Left ventricle myocardium inferior (tissue), 1 donor: ENCODE measurements at regions not wholly inside any gene's neighbourhood (a gene's known extent, or its start where the extent isn't known, plus 50 kb on each side); places are given as distances from the start of the nearest gene placed in this dataset.
A peak's percentile ranks its signal among the peaks of the same experiment; 100 is the strongest.

Experiments
- DNase-seq: peaks from one replicate; pipeline ENCODE4 v3.0.0-alpha.2; 2020
- H3K27ac ChIP-seq: fragments of 200-600 bp; replicated peaks from 2 replicates; pipeline ENCODE4 v1.8.0; 2021
- H3K27me3 ChIP-seq: fragments of 200-600 bp; 2 replicates; pipeline ENCODE4 v1.8.0; 2021; ENCODE audit warnings: low read depth
- H3K36me3 ChIP-seq: fragments of 200-600 bp; 2 replicates; pipeline ENCODE4 v1.8.0; 2021
- H3K4me1 ChIP-seq: fragments of 200-600 bp; 2 replicates; pipeline ENCODE4 v1.8.0; 2021
- H3K4me3 ChIP-seq: fragments of 200-600 bp; 2 replicates; pipeline ENCODE4 v1.8.0; 2021; ENCODE audit warnings: mild to moderate bottlenecking, moderate library complexity
- H3K9me3 ChIP-seq: fragments of 200-600 bp; replicated peaks from 2 replicates; pipeline ENCODE4 v1.8.0; 2021
- CTCF ChIP-seq: fragments of 200-600 bp; IDR thresholded peaks from 2 replicates; pipeline ENCODE4 v1.8.0; 2021; ENCODE audit warnings: antibody characterized with exemption, mild to moderate bottlenecking, borderline replicate concordance
- intact Hi-C: fragments of 100-400 bp; cut with micrococcal nuclease; formaldehyde crosslinking; loops from one replicate; pipeline ENCODE4 v1.11.0; 2022
- donor health status: DM: no; HTN: yes; CAD: no; lungs with severe emphysema.

GRCh38 chr17:14935845-14936485, 329.2 kb downstream of the PMP22 start:
- Histone ChIP-seq H3K4me3 (no peak overlapping the region), H3K36me3 (no peaks in the 10 kb centered on the region), H3K9me3 (no peaks in the 10 kb centered on the region), H3K4me1 (no peaks in the 10 kb centered on the region), H3K27ac (no peak overlapping the region), H3K27me3 (no peaks in the 10 kb centered on the region)
- no peak for TF ChIP-seq CTCF
- intact Hi-C loops, result loop anchor here (10.0 kb wide), 1 partner anchor 209 kb away; no protein-coding TSS in a partner anchor
- no peak for DNase-seq

GRCh38 chr17:14935139-14935841, 329.8 kb downstream of the PMP22 start:
- Histone ChIP-seq H3K27me3 (no peaks in the 10 kb centered on the region), H3K4me3 (no peak overlapping the region), H3K36me3 (no peaks in the 10 kb centered on the region), H3K9me3 (no peaks in the 10 kb centered on the region), H3K4me1 (no peaks in the 10 kb centered on the region), H3K27ac (no peak overlapping the region)
- intact Hi-C loops, result loop anchor here (10.0 kb wide), 1 partner anchor 210 kb away; no protein-coding TSS in a partner anchor
- DNase-seq, result no peak
- TF ChIP-seq CTCF, result peak; percentile 30

GRCh38 chr17:14933676-14934075, 331.4 kb downstream of the PMP22 start:
- Histone ChIP-seq H3K27ac (no peak overlapping the region), H3K4me3 (no peak overlapping the region), H3K4me1 (no peaks in the 10 kb centered on the region), H3K27me3 (no peaks in the 10 kb centered on the region), H3K36me3 (no peaks in the 10 kb centered on the region), H3K9me3 (no peaks in the 10 kb centered on the region)
- TF ChIP-seq CTCF, result no peak
- DNase-seq, result no peak
- intact Hi-C loops, result loop anchor here (10.0 kb wide), 1 partner anchor 211 kb away; no protein-coding TSS in a partner anchor

GRCh38 chr17:14926526-14927122, 338.5 kb downstream of the PMP22 start:
- Histone ChIP-seq H3K36me3 (no peaks in the 10 kb centered on the region), H3K9me3 (peaks cover 12% of the 10 kb centered on the region), H3K4me1 (no peaks in the 10 kb centered on the region), H3K27ac (no peak overlapping the region), H3K4me3 (no peak overlapping the region), H3K27me3 (peaks cover 15% of the 10 kb centered on the region)
- DNase-seq, result no peak
- TF ChIP-seq CTCF, result peak; percentile 78
- intact Hi-C loops, result loop anchor here (10.0 kb wide), 1 partner anchor 1622 kb away; no protein-coding TSS in a partner anchor

GRCh38 chr17:14926073-14926472, 339.1 kb downstream of the PMP22 start:
- no peaks in the 10 kb centered on the region for H3K4me1 ChIP-seq
- H3K36me3 ChIP-seq, result no peaks in the 10 kb centered on the region
- no peak overlapping the region for H3K27ac ChIP-seq
- no peak overlapping the region for H3K4me3 ChIP-seq
- intact Hi-C loops, result loop anchor here (10.0 kb wide), 1 partner anchor 1621 kb away; no protein-coding TSS in a partner anchor
- no peak for DNase-seq
- H3K27me3 ChIP-seq, result peaks cover 15% of the 10 kb centered on the region
- H3K9me3 ChIP-seq, result peaks cover 12% of the 10 kb centered on the region
- TF ChIP-seq CTCF, result no peak
